ENCODE measurements at regions not wholly inside any gene's neighbourhood (a gene's known extent, or its start where the extent isn't known, plus 50 kb on each side); places are given as distances from the start of the nearest gene placed in this dataset.

DNA sequence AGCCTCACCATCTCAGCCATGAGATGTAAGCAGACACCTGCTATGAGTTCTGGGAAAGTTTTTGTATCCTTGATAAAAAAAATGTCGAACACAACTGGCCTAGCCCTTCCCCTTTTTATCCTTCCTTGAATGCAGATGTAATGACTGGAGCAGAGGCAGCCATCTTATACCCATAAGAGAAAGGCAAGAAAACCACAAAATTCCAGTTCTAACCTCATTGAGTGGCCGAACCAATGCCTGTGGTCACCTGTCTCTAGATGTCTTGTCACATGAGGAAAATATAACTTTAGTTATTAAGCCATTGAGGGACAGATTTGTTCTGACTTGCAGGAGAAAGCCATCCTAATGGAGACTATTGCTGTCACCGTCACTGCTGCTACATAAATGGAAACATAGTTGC lies 80.4 kb upstream of the SLC6A6 start:
- FAIRE-seq (no peak), DNase-seq (ENCODE audit: insufficient read length, low spot score) (no peak)
- TF ChIP-seq POLR2A (IDR thresholded peaks at IDR 0.05; ENCODE audit: low read depth, low read length) = no peak

DNA sequence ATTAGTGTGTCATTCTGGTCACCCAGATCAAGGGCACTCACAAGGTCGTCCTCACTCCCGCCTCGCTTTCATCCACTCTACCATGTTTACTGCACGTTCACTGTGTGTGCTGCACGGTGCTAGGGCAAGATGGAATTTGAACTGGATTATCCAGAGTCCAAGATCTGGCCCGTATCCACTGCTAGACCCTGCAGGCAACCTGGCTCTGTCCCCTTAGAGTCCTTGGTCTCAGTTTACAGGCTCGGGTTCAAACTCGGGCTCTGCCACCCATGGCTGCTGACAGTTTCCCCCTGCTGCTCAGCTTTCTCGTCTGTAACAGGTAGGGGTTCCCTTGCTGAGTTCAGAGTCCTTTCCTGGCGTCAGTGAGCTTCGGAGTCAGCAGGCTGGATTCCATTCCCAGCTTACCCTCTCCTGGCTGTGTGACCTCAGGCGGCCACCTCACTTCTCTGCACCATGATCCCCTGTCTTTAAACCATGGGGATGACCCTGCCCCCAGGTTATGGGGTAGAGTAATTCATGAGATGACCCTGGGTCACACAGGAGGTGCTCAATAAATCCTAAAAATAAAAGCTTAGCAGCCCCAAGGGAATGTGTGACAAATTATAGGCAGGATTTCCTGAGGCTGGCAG lies 79.6 kb upstream of the SLC6A6 start:
- no peak for TF ChIP-seq POLR2A (IDR thresholded peaks at IDR 0.05; ENCODE audit: low read depth, low read length)
- DNase-seq (ENCODE audit: insufficient read length, low spot score) (no peak), FAIRE-seq (no peak)

DNA sequence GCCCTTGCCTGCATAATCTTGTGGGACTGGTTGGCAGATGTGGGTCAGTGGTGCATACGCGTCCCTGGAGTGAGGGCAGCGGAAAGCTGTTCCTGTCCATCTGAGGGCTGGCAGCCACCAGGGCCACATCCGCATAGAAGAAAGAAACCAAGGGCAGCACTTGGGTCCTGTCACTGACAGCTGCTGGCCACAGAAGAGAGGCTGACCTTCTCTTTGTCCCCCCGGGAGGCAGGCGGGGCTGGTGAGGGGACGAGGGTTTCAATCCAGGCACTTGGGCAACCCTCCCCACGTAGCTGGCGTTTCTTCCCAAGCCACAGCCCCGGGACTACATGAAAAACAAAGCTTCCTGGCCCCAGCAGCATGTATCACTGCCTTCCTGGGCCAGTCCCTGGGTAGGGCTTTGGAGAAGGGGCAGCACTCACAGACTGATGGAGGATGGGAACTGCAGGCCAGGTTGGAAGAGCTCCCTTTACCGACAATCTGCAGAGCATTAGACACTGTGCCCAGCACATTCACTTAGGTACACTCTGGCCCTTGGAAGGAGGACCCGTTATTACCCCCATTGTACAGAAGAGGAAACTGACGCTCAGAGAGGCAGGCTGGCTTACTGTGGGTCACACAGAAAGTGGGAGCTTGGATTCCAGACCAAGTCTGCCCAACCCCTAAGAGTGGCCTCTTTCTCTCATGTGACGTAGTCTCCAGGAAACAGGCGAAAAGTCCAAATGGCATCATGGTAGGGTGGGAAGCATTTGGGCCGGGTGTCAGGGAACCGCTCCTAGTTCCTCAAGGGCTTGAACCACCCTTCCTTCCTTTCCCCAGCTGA lies 78.8 kb upstream of the SLC6A6 start:
- DNase-seq (ENCODE audit: insufficient read length, low spot score) (no peak), FAIRE-seq (no peak)
- no peak for TF ChIP-seq POLR2A (IDR thresholded peaks at IDR 0.05; ENCODE audit: low read depth, low read length)

DNA sequence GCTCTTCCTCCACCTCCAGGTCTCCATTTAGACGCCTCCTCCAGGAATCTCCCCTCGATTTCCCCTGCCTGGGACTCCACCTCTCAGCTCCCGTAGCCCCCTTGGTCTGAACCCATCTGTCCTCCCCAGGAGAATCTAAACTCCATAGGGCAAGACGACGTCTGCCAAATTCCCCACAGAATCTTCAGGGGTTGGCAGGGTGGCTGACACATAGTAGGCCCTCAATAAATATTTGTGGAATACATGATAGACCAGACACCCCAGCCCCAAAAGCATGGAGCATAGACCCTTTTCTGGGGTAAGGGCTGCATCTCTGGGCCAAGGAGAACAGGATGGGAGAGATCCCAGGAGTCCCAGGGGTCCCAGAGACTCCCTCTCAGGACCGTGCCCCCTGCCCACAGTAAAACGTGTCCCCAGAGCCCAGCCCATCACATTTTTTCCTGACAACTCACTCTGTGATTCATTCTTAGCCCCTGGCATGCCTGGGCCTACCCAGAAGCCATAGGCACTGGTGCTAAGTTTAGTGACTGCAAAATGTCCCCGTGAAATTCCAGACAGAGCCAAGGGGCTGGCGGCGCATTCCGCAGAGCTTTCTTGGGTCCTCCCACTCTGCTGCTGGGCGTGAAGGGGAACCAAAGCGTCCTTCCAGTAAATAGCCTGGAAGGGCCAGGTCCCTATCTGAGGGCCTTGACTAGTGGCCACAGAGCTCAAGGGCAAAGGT lies 78.0 kb upstream of the SLC6A6 start:
- TF ChIP-seq POLR2A (IDR thresholded peaks at IDR 0.05; ENCODE audit: low read depth, low read length) = no peak
- DNase-seq (ENCODE audit: insufficient read length, low spot score) (peak; percentile 53), FAIRE-seq (no peak)

DNA sequence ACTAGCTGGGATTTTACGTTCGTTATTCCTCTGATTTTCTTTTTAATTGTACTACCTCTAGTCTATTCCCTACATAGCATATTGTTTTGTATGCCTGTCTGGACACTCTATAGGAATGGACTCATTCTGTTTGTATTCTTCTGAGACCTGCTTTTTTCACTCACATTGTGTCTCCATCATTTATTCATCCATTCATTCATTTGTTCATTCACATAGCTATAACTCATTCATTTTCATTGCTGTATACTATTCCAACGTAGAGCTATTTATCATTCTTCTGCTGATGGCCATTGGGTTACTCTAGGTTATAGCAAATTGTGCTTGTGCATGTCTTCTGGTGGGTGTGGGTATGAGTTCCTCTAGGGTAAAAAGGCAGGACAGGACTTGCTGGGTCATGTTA lies 74.0 kb upstream of the SLC6A6 start:
- FAIRE-seq (no peak), DNase-seq (ENCODE audit: insufficient read length, low spot score) (no peak)
- no peak for TF ChIP-seq POLR2A (IDR thresholded peaks at IDR 0.05; ENCODE audit: low read depth, low read length)

DNA sequence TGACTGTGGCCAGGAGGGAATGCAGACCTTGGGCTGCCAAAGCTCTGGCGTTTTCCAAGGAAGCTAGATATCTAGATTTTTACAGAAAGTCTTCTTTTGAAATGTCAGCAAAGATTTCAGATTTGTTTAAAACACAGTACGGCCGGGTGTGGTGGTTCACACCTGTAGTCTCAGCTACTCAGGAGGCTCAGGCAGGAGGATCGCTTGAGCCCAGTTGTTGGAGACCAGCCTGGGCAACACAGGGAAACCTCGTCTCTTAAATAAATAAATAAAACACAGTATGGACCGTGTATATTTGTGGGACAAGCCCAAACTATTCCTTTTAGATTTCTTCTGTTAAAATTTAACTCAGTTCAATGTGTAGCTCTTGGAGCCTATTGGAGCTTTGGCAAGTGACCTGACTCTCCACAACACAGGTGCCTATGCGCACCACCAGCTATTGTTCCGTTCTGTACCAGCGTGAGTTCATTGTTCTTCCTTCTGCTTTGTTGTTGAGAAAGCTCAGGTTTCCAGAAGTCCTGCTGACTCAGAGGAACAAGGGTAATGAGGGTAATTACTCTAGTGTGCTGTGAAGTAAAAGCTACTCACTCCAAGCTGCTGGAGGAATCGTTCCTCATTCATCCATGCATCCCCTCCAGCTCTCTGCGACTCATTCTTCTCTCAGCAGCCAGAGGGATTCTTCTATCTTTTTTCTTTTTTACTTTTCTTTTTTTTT lies 73.1 kb upstream of the SLC6A6 start:
- no peak for FAIRE-seq
- TF ChIP-seq POLR2A (IDR thresholded peaks at IDR 0.05; ENCODE audit: low read depth, low read length) = no peak
- DNase-seq (ENCODE audit: insufficient read length, low spot score) = peak; percentile 37

DNA sequence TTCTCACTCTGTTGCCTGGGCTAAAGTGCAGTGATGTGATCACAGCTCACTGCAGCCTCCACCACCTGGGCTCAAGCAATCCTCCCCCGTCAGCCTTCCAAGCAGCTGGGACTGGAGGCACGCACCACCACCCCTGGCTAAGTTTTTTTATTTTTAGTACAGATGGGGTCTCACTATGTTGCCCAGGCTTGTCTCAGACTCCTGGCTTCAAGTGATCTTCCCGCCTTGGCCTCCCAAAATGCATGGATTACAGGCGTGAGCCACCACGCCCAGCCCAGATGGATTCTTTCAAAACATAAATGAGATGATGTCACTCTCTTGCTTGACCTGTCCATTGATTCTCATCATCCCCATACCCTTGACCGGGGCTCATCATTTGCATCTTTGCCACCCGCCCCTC lies 72.6 kb upstream of the SLC6A6 start:
- TF ChIP-seq POLR2A (IDR thresholded peaks at IDR 0.05; ENCODE audit: low read depth, low read length) = no peak
- DNase-seq (ENCODE audit: insufficient read length, low spot score) (no peak), FAIRE-seq (no peak)

DNA sequence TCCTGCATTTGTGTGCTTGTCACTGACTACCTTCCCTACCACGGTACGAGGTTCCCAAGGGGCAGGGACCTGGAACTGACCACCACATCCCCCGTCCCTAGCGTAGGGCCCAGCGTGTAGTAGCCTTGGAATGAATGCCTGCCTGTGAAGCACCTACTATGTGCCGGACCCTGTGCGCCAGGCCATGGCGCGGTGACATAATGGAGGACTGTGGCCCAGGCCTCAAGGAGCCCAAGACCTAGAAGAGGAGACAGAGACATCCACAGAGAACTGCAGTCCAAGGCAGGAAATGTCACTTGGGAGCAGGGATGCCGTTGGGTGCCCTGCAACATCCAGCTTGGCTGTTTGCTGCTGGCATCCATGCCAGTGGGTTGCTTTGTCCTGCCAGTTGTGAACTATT lies 71.9 kb upstream of the SLC6A6 start:
- FAIRE-seq (no peak), DNase-seq (ENCODE audit: insufficient read length, low spot score) (no peak)
- TF ChIP-seq POLR2A (IDR thresholded peaks at IDR 0.05; ENCODE audit: low read depth, low read length) = no peak

DNA sequence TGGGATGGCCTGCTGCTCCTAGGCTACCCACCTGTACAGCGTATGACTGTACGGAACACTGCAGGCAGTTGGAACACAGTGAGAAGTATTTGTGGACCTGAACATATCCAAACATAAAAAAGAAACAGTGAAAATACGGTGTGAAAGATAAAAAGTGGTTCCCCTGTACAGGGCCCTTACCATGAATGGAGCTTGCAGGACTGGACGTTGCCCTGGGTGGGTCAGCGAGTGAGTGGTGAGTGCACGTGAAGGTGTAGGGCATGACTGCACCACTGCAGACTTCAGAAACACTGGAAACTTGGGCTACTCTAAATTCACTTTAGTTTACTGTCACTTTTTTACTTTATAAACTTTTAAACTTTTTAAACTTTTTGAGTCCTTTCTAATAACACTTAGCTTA lies 71.2 kb upstream of the SLC6A6 start:
- TF ChIP-seq POLR2A (IDR thresholded peaks at IDR 0.05; ENCODE audit: low read depth, low read length) = no peak
- FAIRE-seq (no peak), DNase-seq (ENCODE audit: insufficient read length, low spot score) (no peak)

DNA sequence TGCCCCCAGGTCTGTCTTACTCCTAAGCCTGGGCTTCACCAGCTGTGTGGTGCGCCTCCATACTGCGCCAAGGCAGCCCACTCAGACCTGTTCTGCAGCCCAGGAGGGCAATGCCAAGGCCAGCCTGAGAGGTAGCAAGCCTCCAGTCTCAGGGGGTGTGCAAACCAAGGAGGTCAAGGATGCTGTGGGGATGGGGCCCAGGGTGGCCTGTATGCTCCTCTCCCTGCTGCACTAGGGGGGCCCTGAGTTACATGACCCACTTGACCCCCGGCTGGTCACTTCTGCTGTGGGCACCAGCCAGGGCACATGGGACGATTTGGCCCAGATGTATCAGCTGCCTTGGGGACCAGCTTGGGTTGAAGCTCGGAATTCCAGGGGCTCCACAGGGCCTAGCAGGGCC lies 70.0 kb upstream of the SLC6A6 start:
- no peak for DNase-seq (ENCODE audit: insufficient read length, low spot score)
- no peak for FAIRE-seq
- TF ChIP-seq POLR2A (IDR thresholded peaks at IDR 0.05; ENCODE audit: low read depth, low read length) = no peak

DNA sequence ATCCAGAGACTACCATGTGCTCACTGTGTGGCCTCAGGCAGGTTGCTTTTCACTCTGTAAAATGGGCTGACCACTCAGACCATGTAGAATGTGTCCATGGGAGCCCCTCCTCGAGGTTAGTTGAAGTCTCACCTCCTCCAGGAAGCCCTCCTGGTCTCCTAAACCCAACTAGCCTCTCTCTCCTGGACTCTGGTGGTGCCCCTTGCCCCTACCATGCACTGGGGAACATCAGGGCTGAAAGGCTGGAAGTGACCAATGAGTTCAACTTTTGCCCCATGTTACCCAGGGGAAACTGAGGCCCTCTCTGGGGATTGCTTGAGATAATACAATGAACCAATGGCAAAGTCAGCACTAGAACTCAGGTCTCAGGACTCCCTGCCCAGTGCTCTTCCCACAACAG lies 69.2 kb upstream of the SLC6A6 start:
- FAIRE-seq (no peak), DNase-seq (ENCODE audit: insufficient read length, low spot score) (no peak)
- no peak for TF ChIP-seq POLR2A (IDR thresholded peaks at IDR 0.05; ENCODE audit: low read depth, low read length)

DNA sequence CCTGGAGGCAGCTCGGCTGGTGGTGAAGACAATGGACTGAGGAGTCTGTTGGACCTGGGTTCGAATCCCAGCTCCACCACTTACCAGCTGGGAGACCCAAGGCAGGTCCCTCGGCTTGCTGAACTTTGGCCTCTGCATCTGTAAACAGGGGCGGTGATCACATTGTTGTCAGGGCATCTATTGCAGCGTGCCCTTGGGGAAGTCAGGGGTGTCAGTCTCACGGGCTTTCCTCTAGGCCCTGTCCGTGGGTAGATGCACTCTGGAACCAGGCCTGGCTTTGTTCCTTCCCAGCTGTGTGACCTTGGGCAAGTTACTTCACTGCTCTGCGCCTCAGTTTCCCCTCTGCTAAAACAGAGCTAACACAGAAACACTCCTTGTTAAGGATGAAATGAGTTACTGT lies 68.8 kb upstream of the SLC6A6 start:
- DNase-seq (ENCODE audit: insufficient read length, low spot score) (no peak), FAIRE-seq (no peak)
- TF ChIP-seq POLR2A (IDR thresholded peaks at IDR 0.05; ENCODE audit: low read depth, low read length) = no peak

DNA sequence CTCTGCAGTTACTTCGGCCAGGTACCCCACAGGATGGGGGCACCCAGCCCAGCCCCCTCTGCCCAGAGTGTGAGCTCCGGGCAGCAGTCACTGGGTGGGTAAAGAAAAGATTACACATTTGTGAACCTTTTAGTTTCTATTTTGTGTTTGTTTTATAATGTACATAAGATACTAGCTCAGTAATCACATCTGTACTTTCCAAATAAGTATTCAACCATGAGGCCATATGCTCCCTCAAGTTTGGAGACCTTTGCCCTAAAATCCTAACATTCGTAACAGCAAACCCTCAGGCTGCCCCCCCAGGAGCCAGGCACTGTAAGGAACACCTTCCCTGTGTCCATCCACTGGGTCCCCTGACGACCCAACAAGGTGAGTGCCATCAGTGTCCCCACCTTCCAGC lies 68.3 kb upstream of the SLC6A6 start:
- no peak for TF ChIP-seq POLR2A (IDR thresholded peaks at IDR 0.05; ENCODE audit: low read depth, low read length)
- no peak for FAIRE-seq
- no peak for DNase-seq (ENCODE audit: insufficient read length, low spot score)

DNA sequence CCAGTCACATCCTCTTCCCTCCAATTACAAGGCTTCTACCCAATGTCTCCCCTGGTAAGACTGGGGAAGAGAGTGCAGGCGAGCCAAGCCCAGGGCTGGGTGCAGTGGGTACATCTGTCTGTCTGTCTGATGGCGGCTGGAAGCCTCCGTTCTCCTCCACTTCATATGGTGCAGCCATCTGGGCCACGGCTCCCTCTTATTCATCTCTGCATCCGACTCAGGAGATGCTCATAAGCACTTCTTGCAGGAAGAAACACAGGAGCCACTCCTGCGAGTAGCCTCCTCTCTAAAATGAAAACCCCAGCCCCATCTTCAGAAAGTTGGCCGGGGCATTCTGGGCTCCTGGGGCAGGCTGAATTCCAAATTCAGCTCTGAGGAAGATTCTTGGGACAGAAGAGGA lies 67.5 kb upstream of the SLC6A6 start:
- FAIRE-seq (no peak), DNase-seq (ENCODE audit: insufficient read length, low spot score) (no peak)
- TF ChIP-seq POLR2A (IDR thresholded peaks at IDR 0.05; ENCODE audit: low read depth, low read length) = no peak
